ENCODE measurements at regions not wholly inside any gene's neighbourhood (a gene's known extent, or its start where the extent isn't known, plus 50 kb on each side); places are given as distances from the start of the nearest gene placed in this dataset.

GRCh38 chr4:126242679-126243390 is 928.1 kb downstream of the FAT4 start:
- Histone ChIP-seq H4K20me1 (ENCODE audit: control insufficient read depth, insufficient read depth) (no peaks in the 10 kb centered on the region), H3K27me3 (replicated peaks in 1 of 2; ENCODE audit: control insufficient read depth in 2 of 2, insufficient read depth in 2 of 2, low read length in 1 of 2) (no peaks in the 10 kb centered on the region), H3K9ac (ENCODE audit: control insufficient read depth, insufficient read depth, low read length) (no peak overlapping the region), H3K4me1 (ENCODE audit: control insufficient read depth, insufficient read depth, low read length) (no peaks in the 10 kb centered on the region), H3K36me3 (ENCODE audit: control insufficient read depth in 2 of 2, insufficient read depth in 2 of 2, low read length in 1 of 2) (no peaks in the 10 kb centered on the region), H3K4me2 (ENCODE audit: control insufficient read depth, insufficient read depth) (no peak overlapping the region), H3K27ac (ENCODE audit: control insufficient read depth, insufficient read depth) (no peak overlapping the region), H3K9me3 (replicated peaks; ENCODE audit: control insufficient read depth, insufficient read depth, low read length) (no peaks in the 10 kb centered on the region), H3K4me3 (no peak overlapping the region), H2AFZ (ENCODE audit: control insufficient read depth, low read depth, low read length) (no peak overlapping the region), H3K79me2 (ENCODE audit: control insufficient read depth, insufficient read depth, low read length) (no peaks in the 10 kb centered on the region)
- no TSS peak for BruUV-seq (replicated peaks)
- CTCF ChIA-PET = interaction anchor here (0.7 kb wide), 1 partner anchor 9 kb away, joined by 3 read pairs; no protein-coding TSS in a partner anchor
- no peak for FAIRE-seq
- SMC1A ChIA-PET (ENCODE audit: uncharacterized antibody, unreplicated experiment) = interaction anchor here (0.9 kb wide), 1 partner anchor 9 kb away, joined by 3 read pairs; no protein-coding TSS in a partner anchor
- RAD21 ChIA-PET (ENCODE audit: unreplicated experiment) = no interaction called here
- DNase-seq (ENCODE audit: low read depth, low spot score) = no peak
- in situ Hi-C loops (cut with MboI) = no loop called here
- intact Hi-C loops (cut with micrococcal nuclease; ENCODE audit: unreplicated experiment) = no loop called here
- POLR2A ChIA-PET = no interaction called here
- WGBS (ENCODE audit: insufficient coverage, insufficient replicate concordance, low lambda C conversion rate, missing lambda C conversion rate) = 63% methylated on average over 7 of the region's 7 CpGs
- no peak for TF ChIP-seq KDM1A (IDR thresholded peaks at IDR 0.05; ENCODE audit: borderline replicate concordance)
- no peak for TF ChIP-seq RBBP5 (conservative IDR thresholded peaks at IDR 0.05)
- no peak for TF ChIP-seq ETV6 (conservative IDR thresholded peaks at IDR 0.05 in 1 of 2, IDR thresholded peaks at IDR 0.05 in 1 of 2; ENCODE audit: borderline replicate concordance in 1 of 2, low read depth in 1 of 2)
- TF ChIP-seq MTA2 (IDR thresholded peaks at IDR 0.05; ENCODE audit: low read depth) = no peak
- TF ChIP-seq LARP7 (IDR thresholded peaks at IDR 0.05) = no peak
- no peak for TF ChIP-seq PRDM15 (CRISPR knock-in tag; IDR thresholded peaks at IDR 0.05)
- no peak; the same call in 2 of the 3 replicates for ATAC-seq
